ENCODE measurements at regions not wholly inside any gene's neighbourhood (a gene's known extent, or its start where the extent isn't known, plus 50 kb on each side); places are given as distances from the start of the nearest gene placed in this dataset.

- no peak for DNase-seq (ENCODE audit: low spot score)
These were observed 195.2 kb downstream of the AXIN2 start for GRCh38 chr17:65366102-65366844.

- no peak for DNase-seq (ENCODE audit: low spot score)
These were observed 196.3 kb downstream of the AXIN2 start for GRCh38 chr17:65365169-65365568.

- no peak for DNase-seq (ENCODE audit: low spot score)
These were observed 197.0 kb downstream of the AXIN2 start for GRCh38 chr17:65364438-65364837.

- DNase-seq (ENCODE audit: low spot score): no peak
These were observed 198.6 kb downstream of the AXIN2 start for GRCh38 chr17:65362826-65363225.

GRCh38 chr17:65360961-65361552 lies 200.4 kb downstream of the AXIN2 start:
- DNase-seq (ENCODE audit: low spot score): no peak

GRCh38 chr17:65359016-65359415 lies 202.4 kb downstream of the AXIN2 start:
- DNase-seq (ENCODE audit: low spot score): no peak

GRCh38 chr17:65356536-65356935 lies 204.9 kb downstream of the AXIN2 start:
- DNase-seq (ENCODE audit: low spot score): no peak

- no peak for DNase-seq (ENCODE audit: low spot score)
These were observed 206.2 kb downstream of the AXIN2 start for GRCh38 chr17:65355246-65355645.

- no peak for DNase-seq (ENCODE audit: low spot score)
These were observed 211.5 kb downstream of the AXIN2 start for GRCh38 chr17:65349916-65350315.

GRCh38 chr17:65346166-65346565 lies 209.0 kb downstream of the RGS9 start:
- no peak for DNase-seq (ENCODE audit: low spot score)

- no peak for DNase-seq (ENCODE audit: low spot score)
These were observed 208.3 kb downstream of the RGS9 start for GRCh38 chr17:65345261-65346005.

- no peak for DNase-seq (ENCODE audit: low spot score)
These were observed 203.2 kb downstream of the RGS9 start for GRCh38 chr17:65340401-65340800.

- DNase-seq (ENCODE audit: low spot score): no peak
These were observed 197.2 kb downstream of the RGS9 start for GRCh38 chr17:65334406-65334805.

- no peak for DNase-seq (ENCODE audit: low spot score)
These were observed 195.6 kb downstream of the RGS9 start for GRCh38 chr17:65332779-65333178.

GRCh38 chr17:65332375-65332774 lies 195.2 kb downstream of the RGS9 start:
- DNase-seq (ENCODE audit: low spot score): no peak

GRCh38 chr17:65328567-65328966 lies 191.4 kb downstream of the RGS9 start:
- no peak for DNase-seq (ENCODE audit: low spot score)

- DNase-seq (ENCODE audit: low spot score): no peak
These were observed 187.6 kb downstream of the RGS9 start for GRCh38 chr17:65324611-65325342.

GRCh38 chr17:65323049-65323448 lies 185.9 kb downstream of the RGS9 start:
- no peak for DNase-seq (ENCODE audit: low spot score)

- no peak for DNase-seq (ENCODE audit: low spot score)
These were observed 183.7 kb downstream of the RGS9 start for GRCh38 chr17:65320820-65321219.

GRCh38 chr17:65314212-65314611 lies 177.0 kb downstream of the RGS9 start:
- DNase-seq (ENCODE audit: low spot score): no peak

GRCh38 chr17:65312718-65313377 lies 175.7 kb downstream of the RGS9 start:
- DNase-seq (ENCODE audit: low spot score): no peak

GRCh38 chr17:65311261-65311660 lies 174.1 kb downstream of the RGS9 start:
- DNase-seq (ENCODE audit: low spot score): no peak
